ENCODE measurements at regions not wholly inside any gene's neighbourhood (a gene's known extent, or its start where the extent isn't known, plus 50 kb on each side); places are given as distances from the start of the nearest gene placed in this dataset.

DNA sequence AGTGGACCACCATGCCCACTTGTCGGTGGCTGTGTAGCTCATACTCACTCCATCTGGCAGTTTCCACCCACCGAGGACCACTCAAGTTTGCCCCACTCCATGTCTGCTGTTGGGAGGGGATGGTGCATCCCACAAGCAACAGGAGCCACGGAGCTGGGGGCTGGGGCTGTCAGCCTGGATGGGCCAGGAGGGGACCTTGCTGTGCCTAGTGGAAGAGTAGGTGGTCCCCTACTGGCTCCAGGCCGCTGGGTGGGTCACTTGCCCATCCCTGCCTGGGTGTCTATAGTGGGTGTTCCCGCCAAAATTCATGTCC is 57.0 kb downstream of the SMIM38 start:
- Histone ChIP-seq H3K4me1 (ENCODE audit: insufficient read depth, low read length, poor library complexity, severe bottlenecking) (no peaks in the 10 kb centered on the region), H3K9ac (ENCODE audit: low read depth, low read length, poor library complexity, severe bottlenecking) (no peak overlapping the region), H3K27me3 (ENCODE audit: insufficient read depth, low read length, poor library complexity, severe bottlenecking) (no peaks in the 10 kb centered on the region), H3F3A (ENCODE audit: low read depth) (no peaks in the 10 kb centered on the region), H3K79me2 (ENCODE audit: insufficient read depth, low read length) (no peaks in the 10 kb centered on the region), H3K9me3 (ENCODE audit: insufficient read depth, low read depth, low read length) (no peaks in the 10 kb centered on the region), H3K9me2 (replicated peaks; ENCODE audit: low read depth, low read length) (no peaks in the 10 kb centered on the region), H3K4me2 (ENCODE audit: low read depth, low read length, poor library complexity, severe bottlenecking) (no peak overlapping the region), H2AFZ (ENCODE audit: low read length) (no peak overlapping the region), H3K36me3 (ENCODE audit: insufficient read depth, low read length) (no peaks in the 10 kb centered on the region), H3K4me3 (ENCODE audit: low read length, poor library complexity, severe bottlenecking) (no peak overlapping the region), H4K20me1 (ENCODE audit: insufficient read depth, low read length, poor library complexity, severe bottlenecking) (no peaks in the 10 kb centered on the region)
- TF ChIP-seq, protein P1, sequence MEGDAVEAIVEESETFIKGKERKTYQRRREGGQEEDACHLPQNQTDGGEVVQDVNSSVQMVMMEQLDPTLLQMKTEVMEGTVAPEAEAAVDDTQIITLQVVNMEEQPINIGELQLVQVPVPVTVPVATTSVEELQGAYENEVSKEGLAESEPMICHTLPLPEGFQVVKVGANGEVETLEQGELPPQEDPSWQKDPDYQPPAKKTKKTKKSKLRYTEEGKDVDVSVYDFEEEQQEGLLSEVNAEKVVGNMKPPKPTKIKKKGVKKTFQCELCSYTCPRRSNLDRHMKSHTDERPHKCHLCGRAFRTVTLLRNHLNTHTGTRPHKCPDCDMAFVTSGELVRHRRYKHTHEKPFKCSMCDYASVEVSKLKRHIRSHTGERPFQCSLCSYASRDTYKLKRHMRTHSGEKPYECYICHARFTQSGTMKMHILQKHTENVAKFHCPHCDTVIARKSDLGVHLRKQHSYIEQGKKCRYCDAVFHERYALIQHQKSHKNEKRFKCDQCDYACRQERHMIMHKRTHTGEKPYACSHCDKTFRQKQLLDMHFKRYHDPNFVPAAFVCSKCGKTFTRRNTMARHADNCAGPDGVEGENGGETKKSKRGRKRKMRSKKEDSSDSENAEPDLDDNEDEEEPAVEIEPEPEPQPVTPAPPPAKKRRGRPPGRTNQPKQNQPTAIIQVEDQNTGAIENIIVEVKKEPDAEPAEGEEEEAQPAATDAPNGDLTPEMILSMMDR (conservative IDR thresholded peaks at IDR 0.05; ENCODE audit: low read length): no peak
- no peak for TF ChIP-seq EZH2phosphoT487 (IDR thresholded peaks at IDR 0.05; ENCODE audit: borderline replicate concordance)

GRCh38 chr11:69213316-69213715 is 57.6 kb downstream of the SMIM38 start:
- H3K4me1 ChIP-seq (ENCODE audit: insufficient read depth, low read length, poor library complexity, severe bottlenecking): no peaks in the 10 kb centered on the region
- no peak overlapping the region for H3K9ac ChIP-seq (ENCODE audit: low read depth, low read length, poor library complexity, severe bottlenecking)
- H3K79me2 ChIP-seq (ENCODE audit: insufficient read depth, low read length): no peaks in the 10 kb centered on the region
- H3K27me3 ChIP-seq (ENCODE audit: insufficient read depth, low read length, poor library complexity, severe bottlenecking): no peaks in the 10 kb centered on the region
- no peaks in the 10 kb centered on the region for H3K36me3 ChIP-seq (ENCODE audit: insufficient read depth, low read length)
- H4K20me1 ChIP-seq (ENCODE audit: insufficient read depth, low read length, poor library complexity, severe bottlenecking): no peaks in the 10 kb centered on the region
- H3K9me3 ChIP-seq (ENCODE audit: insufficient read depth, low read depth, low read length): no peaks in the 10 kb centered on the region
- H3K4me3 ChIP-seq (ENCODE audit: low read length, poor library complexity, severe bottlenecking): no peak overlapping the region
- no peaks in the 10 kb centered on the region for H3F3A ChIP-seq (ENCODE audit: low read depth)
- H3K9me2 ChIP-seq (replicated peaks; ENCODE audit: low read depth, low read length): no peaks in the 10 kb centered on the region
- H2AFZ ChIP-seq (ENCODE audit: low read length): no peak overlapping the region
- TF ChIP-seq, protein P1 (conservative IDR thresholded peaks at IDR 0.05; ENCODE audit: low read length): no peak
- no peak overlapping the region for H3K4me2 ChIP-seq (ENCODE audit: low read depth, low read length, poor library complexity, severe bottlenecking)

DNA sequence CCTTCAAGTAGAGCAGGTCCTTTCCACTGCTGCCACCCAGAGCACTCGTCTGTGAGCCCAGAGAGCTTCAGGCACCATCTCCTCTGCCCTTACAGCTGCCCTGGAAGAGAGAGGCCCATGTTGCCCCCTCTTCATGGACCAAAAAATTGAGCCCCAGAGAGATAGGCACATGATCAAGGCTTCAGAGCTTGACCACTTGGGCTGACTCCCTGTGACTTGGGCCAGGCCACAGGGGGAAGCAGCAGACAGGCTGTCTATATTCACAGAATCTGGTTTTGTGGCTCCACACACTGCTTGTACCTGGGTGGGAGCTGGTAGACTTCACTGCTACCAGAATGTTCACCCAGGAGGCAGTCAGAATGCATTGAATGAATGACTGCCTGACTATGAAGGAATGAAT is 58.2 kb downstream of the SMIM38 start:
- Histone ChIP-seq H3K4me2 (ENCODE audit: low read depth, low read length, poor library complexity, severe bottlenecking) (no peak overlapping the region), H3K79me2 (ENCODE audit: insufficient read depth, low read length) (no peaks in the 10 kb centered on the region), H2AFZ (ENCODE audit: low read length) (no peak overlapping the region), H3K4me3 (ENCODE audit: low read length, poor library complexity, severe bottlenecking) (no peak overlapping the region), H3K9ac (ENCODE audit: low read depth, low read length, poor library complexity, severe bottlenecking) (no peak overlapping the region), H3K27me3 (ENCODE audit: insufficient read depth, low read length, poor library complexity, severe bottlenecking) (no peaks in the 10 kb centered on the region), H3K4me1 (ENCODE audit: insufficient read depth, low read length, poor library complexity, severe bottlenecking) (no peaks in the 10 kb centered on the region), H3K9me2 (replicated peaks; ENCODE audit: low read depth, low read length) (no peaks in the 10 kb centered on the region), H4K20me1 (ENCODE audit: insufficient read depth, low read length, poor library complexity, severe bottlenecking) (no peaks in the 10 kb centered on the region), H3F3A (ENCODE audit: low read depth) (no peaks in the 10 kb centered on the region), H3K36me3 (ENCODE audit: insufficient read depth, low read length) (no peaks in the 10 kb centered on the region), H3K9me3 (ENCODE audit: insufficient read depth, low read depth, low read length) (no peaks in the 10 kb centered on the region)
- TF ChIP-seq, protein P1 (conservative IDR thresholded peaks at IDR 0.05; ENCODE audit: low read length): no peak

All from Loucy (cell line).